HG03108 (cell line): ENCODE measurements at regions not wholly inside any gene's neighbourhood (a gene's known extent, or its start where the extent isn't known, plus 50 kb on each side); places are given as distances from the start of the nearest gene placed in this dataset.
"Not testable (repeated sequence)": the region's sequence is repeated elsewhere in the genome, so short reads cannot be mapped to it uniquely, and the experiment has no call there.

ENCODE experiments used
- ATAC-seq: cut with Tn5 transposase; IDR thresholded peaks from one replicate; pipeline ENCODE4 v1.9.1; 2021; ENCODE audit warnings: moderate library complexity; ENCODE audit not compliant: unreplicated experiment

DNA sequence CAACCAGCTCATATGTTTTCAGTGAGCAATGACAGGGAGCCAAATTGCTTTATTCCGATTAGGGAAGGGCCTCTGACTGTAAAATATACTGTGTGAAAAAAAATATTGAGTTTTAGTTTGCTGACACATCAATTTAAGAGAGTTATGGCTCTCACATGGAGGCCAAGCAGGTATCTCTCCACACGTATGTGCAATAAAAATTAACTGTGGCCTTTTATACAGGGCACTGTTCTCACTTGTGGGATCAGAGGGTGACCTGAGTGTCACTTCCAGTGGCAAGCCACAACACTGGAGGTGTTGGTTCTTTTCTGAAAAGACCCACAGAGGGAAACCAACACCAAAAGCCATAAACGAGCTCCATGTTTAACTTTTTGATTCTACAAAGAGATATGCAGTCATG lies 462.8 kb downstream of the MID1IP1 start:
- no peak for ATAC-seq

DNA sequence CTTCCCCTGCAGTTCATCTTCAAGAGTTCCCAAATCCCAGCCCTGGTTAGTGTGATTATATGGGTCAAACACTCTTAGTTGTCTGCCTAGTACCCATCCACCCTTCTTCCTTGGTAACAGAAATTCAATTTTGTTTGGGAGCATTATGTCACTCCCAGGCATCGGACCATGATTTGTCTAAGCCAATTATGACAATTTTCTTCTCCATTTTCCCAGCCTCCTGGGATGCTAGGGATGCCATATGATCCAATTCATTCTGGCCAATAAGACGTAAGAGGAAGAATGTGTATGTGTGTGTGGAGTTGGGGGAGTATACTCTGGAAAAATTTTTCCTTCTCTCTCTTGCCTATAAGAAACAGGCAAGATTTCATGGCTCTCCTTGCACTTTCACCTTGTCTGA lies 465.9 kb downstream of the MID1IP1 start:
- ATAC-seq = no peak

DNA sequence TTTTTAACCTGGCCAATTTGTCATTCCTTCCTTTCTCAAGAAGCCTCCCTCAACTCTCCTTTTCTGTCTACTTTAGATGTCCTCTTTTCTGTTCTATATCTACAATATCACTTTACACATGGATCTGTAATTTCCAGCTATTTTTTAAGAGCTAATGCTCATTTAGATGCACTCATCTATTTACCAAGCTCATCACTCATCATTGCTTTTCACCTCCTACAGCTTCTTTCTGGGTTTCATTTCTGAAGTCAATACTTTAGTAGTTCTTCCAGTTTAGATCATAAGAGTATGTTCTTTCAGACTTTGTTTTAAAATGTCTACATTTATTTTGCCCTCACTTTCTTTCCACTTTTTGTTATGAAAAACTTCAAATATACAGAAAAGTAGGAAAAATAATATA lies 466.9 kb downstream of the MID1IP1 start:
- ATAC-seq = no peak

DNA sequence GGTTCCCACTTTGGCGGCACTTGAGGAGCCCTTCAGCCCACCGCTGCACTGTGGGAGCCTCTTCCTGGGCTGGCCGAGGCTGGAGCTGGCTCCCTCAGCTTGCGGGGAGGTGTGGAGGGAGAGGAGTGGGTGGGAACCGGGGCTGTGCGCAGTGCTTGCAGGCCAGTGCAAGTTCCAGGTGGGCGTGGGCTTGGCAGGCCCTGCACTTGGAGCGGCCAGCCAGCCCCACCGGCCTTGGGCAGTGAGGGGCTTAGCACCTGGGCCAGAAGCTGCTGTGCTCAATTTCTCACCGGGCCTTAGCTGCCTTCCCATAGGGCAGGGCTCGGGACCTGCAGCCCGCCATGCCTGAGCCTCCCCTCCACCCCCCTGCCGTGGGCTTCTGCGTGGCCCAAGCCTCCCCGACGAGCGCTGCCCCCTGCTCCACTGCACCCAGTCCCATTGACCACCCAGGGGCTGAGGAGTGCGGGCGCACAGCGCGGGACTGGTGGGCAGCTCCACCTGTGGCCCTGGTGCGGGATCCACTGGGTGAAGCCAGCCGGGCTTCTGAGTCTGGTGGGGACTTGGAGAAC lies 474.3 kb downstream of the MID1IP1 start:
- ATAC-seq = no peak

DNA sequence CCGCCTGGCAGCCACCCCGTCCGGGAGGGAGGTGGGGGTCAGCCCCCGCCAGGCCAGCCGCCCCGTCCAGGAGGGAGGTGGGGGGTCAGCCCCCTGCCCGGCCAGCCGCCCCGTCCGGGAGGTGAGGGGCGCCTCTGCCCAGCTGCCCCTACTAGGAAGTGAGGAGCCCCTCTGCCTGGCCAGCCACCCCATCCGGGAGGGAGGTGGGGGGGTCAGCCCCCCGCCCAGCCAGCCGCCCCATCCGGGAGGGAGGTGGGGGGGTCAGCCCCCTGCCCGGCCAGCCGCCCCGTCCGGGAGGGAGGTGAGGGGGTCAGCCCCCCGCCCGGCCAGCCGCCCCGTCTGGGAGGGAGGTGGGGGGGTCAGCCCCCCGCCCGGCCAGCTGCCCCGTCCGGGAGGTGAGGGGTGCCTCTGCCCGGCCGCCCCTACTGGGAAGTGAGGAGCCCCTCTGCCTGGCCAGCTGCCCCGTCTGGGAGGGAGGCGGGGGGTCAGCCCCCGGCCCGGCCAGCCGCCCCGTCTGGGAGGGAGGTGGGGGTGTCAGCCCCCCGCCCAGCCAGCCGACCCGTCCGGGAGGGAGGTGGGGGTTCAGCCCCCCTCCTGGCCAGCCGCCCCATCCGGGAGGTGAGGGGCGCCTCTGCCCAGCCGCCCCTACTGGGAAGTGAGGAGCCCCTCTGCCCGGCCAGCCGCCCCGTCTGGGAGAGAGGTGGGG lies 476.6 kb downstream of the MID1IP1 start:
- ATAC-seq = not testable (repeated sequence)

DNA sequence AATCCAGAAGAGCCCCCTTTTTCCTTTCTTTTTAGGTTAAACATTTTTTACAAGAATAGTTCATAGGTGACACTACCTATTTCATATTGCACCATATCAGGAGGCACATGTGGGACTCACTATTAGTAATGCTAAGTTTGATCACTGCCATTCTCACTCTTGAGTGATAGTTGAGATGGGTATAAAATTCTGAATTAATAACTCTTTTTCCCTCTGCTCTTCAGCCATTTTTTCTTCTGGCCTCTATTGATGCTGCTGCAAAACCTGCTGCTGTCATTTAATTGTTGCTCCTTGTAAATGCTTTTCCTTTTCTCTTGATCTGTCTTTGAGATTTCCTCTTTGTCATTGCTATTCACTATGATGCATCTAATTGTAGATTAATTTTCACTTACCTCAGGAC lies 482.0 kb downstream of the MID1IP1 start:
- ATAC-seq = no peak

DNA sequence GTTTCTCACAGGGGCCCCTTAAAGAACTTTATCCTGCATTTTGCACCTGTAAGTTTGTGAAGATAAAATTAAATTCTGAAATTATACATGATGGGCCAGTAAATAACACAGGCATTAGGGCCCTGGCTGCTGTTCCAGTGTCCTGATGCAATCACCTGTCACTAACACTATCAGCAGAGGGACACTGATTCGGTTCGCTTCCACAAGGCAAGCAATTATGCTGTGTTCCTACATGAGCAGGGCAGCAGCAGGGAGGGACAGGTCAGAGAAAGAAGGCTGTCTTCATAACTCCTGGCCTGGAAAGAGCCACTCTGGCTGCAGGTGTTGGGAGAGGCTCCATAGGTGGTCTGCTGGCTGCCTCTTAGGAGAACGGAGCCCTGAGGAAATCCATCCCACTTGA lies 487.3 kb downstream of the MID1IP1 start:
- ATAC-seq = no peak

DNA sequence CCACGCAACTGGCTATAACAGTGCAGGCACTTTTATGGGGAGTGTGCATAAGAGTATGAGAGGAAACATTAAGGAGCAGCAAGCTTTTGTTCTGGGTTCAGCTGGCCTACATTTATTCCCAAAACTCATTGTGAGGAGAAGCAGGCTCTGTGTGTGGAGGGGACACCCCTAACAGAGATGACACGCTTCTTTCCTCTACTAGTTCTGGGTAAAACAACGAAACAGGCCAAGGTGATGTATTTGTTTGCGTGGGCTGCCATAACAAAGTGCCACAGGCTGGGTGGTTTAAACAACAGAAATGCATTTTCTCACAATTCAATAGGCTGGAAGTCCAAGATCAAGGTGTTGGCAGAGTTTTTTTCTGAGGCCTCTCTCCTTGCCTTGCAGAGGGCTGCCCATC lies 488.6 kb downstream of the MID1IP1 start:
- ATAC-seq = no peak

DNA sequence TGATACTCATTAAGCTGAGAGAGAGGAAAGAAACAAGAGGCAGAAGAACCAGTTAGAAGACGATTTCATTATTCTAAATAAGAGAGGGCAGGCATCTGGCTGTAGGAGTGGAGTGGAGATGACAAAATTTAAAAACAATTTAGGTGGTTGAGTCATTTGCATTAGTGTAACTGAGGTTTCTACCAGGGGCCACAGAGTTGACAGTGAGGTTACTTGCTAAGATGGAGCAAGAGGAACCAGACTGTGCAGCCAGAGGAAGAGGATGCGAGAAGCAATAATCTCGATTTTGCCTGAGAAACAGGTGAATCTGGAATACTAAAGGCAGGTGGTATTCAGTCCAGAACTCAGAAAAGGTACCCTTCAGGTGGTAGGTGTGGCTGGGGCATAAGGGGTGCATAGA lies 491.9 kb downstream of the MID1IP1 start:
- ATAC-seq = no peak

DNA sequence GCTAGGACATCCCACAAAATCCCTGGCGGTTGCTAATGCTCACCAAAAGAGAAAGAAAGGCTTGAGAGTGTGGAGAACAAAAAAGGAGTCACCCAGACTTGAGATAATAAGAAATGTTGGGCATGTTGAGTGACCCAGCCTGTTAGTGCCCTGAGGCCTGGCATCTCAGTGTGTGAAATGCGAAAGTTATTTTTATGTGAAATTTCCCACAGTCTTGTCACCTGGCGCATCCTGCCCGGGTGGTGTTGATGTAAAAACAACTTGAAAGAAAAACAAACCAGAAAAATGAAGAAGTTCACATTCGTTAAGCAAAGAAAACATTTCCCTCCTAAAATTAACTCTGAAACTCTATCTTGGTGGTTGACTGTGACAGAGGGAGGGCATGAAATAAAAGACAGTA lies 495.2 kb downstream of the MID1IP1 start:
- no peak for ATAC-seq

DNA sequence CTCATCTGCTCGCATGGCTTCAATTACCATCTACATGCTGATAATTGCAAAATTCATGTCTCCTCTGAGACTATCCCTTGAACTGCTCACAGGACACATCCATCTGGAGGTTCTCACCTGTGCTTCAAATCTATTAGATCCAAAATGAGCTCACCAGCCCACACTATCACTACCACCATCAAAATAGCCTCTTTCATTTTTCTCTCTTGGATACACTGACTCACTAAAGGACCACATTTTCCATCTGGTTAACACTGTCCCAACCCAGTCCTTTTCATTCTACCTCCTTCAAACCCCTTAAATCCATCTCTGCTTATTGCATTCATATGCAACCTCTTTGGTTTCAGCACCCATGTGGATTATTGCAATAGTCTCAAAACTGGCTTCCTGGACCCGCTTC lies 497.6 kb downstream of the MID1IP1 start:
- ATAC-seq = no peak

DNA sequence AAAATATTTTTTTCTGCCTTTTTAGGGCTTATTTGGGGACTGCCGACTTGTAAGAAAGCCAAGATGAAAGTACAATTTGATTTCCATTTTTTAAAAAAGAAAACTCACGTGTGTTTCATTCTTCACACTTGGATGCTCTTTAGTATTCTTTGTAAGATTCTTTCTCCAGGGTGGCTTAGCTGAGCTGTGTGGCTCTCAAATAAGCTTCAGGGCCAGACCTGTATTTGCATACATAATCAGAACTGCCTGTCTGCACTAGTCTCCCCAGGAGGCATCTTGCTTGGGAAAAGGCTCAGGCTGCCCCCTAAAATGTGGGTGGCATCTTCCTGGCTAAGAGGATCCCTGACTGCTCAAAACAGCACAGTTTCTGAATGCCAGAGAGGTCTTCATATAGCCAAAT lies 498.4 kb downstream of the MID1IP1 start:
- no peak for ATAC-seq

DNA sequence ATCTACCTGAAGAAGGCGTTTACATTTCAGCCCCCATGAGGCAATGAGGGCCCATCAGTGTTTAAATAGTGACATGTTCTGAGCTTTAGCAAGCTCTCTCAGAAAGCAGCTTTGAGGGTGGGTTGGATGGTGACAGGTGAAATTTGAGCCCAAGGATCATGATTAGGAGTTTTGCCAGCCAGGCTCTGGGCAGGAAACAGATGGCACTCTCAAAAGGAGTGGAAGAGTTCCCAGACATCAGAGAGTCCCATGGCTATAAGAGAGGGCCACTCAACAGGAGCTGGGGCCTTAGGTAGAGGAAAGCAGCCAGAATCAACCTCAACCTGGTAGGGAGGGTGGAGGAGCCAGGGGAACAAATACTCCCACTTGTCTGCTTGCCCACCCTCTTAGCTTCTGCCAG lies 499.8 kb downstream of the MID1IP1 start:
- ATAC-seq = no peak

DNA sequence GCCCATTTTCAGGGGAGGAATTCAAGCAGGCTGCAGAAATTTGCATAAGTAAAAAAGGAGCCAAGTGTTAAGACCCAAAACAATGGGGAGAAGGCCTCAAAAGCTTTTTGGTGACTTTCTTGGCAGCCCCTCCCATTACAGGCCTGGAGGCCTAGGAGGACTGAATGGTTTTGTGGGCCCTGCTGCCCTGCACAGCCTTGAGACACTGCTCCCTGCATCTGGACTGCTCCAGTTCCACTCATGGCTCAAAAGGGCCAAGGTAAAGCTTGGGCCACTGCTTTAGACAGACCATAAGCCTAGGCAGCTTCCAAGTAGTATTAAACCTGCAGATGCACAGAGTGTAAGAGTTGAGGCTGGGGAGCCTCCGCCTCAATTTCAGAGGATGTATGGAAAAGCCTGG lies 501.6 kb downstream of the MID1IP1 start:
- ATAC-seq = no peak

DNA sequence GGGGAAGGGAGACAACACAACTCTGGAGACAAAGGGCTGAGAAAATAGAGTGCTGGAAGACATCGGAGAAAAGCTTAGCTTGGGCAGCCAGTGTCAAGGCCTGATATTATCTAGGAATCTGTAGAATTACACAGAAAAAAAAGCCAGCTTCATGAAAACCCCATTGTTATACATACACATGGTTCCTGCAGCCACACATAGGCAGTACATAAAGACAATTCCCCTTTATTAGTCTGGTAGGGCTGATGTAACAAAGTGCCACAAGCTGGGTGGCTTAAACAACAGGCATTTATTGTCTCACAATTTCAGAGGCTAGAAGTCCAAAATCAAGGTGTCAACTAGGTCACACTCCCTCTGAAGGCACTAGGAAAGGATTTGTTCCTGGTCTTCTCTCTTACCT lies 503.5 kb downstream of the MID1IP1 start:
- no peak for ATAC-seq

DNA sequence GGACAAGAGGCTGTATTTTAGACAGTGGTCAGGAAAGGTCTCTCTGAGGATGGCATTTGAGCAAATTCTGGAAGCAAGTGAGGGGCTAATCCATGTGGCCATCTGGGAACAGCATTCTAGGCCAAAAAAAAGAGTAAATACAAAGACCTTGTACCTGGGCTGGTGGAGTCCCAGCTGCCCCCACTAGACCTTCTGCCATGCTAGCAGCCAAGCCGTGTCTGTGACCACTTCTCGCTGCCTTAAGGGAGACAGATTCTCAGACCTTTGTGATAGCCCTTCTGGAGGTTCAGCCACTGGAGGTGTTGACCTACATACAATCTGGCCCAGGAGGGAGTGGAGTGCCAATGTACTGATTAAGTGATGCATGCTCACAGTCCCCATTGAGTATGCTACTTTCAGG lies 506.2 kb downstream of the MID1IP1 start:
- ATAC-seq = no peak

DNA sequence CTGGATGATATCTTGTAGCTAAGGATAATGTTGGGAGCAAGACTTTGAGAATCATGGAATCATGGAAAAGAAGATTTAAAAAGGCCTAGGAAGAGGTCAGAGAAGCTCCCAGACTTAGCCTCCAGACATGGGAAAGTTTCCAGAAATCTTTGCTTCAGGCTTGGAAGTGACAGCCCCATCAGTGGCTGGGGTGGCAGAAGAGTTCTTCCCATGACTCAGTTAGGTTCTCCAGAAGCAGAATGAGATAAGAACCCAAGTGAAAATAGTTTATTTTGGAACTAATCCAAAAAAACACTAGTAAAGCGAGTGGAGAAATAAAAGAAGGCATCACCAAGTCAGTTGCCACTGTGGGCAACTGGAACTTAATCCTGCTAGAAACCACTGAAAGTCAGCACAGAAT lies 506.9 kb downstream of the MID1IP1 start:
- ATAC-seq = no peak

DNA sequence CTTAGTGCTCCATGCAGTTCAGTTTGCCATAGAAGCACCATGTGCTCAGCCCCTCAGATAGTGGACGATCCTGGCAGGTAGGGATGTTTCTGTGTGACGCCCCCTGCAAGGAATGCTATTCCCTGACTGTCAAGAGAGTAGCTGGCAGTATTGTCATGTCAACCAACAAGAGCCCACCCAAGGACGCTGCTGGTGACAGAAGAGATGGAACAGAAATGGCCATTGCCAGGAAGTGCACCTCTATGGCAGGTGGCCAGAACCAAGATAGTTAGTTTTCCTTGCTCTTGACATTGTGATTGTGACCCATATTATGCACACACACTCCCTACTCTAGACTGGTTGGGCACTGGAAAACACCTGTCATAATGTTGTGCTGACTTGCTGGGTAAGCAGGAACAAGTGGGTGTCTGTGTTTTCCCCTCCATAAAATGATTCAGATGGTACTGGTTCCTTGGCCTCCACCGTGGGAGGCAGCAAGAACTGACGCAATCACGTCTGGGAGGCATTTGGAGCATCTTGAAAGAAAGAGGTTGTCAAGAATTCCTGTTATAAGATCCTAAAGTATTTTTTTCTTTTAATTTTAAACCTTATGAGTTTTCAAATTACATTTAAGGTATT lies 507.9 kb downstream of the MID1IP1 start:
- no peak for ATAC-seq

DNA sequence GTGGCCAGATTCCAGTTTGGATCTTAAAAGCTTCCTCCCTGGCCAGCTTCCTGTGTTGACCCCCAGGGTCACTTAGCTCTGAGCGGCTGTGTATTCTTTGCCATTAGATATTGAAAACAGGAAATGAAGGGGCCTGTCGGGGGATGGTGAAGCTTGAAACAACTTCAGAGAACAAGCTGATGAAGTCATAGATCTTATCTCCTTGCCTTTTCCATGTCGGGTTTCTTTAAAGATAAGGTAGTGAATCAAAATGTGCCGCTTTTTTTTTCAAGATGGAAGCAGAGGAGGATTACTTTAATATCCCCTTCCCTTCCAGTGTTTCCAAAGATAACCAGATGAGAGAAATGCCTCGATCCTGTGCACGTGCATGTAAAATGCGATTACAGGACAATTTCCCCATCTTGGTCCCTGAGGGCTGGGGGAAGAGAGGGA lies 508.5 kb downstream of the MID1IP1 start:
- no peak for ATAC-seq

DNA sequence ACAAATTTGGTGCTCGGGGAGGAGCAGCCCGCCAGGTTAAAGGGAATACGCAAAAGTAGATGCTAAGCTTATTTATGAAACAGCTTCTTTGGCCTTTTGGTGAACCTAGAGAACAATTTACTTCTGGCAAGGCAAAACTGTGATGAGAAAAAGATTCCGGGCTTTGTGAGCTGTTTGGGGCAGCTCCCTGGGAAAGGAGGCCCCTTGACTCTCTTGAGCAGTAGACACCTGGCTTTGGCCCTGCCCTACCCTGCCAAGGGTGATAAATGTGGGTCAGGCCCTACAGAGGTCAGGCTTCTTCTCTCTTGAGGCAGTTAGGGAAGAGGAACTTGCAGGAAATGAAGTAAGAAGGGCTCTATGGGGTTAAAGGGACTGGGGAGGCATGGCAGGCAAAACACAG lies 509.6 kb downstream of the MID1IP1 start:
- no peak for ATAC-seq

DNA sequence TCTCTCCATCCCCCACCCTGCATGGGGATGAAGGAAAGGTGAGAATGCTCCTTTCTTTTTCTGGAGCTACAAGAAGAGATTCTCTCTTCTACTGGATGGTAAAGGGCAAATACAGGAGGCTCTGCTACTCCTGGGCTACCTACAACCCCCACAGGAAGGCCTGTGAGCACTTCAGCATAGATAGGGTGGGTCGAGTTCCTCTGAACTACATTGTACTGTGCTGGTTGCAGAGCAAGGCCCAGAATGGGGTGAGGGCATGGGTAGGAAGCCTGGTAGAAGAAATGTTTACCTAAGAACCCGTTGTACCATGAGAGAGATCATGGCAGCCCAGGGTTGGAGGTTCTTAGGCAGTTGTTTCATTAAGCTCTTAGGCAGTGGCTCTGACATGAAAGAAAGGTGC lies 510.4 kb downstream of the MID1IP1 start:
- no peak for ATAC-seq

DNA sequence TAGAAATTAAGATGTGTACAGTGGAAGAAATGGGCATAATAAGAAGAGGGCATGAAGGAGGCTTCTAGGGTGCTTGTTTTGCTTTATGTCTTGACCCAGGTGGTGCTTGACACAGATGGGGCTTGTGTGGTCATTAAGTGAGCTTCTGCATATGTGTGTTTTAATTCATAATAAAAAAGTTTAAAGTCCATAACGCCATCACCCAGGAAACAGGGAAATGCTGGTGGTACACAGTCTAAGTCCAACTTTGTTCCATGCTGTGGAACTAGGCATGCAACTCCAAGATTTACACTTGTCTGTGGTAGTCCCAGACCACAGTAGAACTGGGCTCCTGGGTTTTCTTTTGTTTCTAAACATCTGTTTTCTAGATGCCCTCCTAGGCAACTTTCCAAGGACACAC lies 511.9 kb downstream of the MID1IP1 start:
- no peak for ATAC-seq
